ENCODE measurements at regions not wholly inside any gene's neighbourhood (a gene's known extent, or its start where the extent isn't known, plus 50 kb on each side); places are given as distances from the start of the nearest gene placed in this dataset.

DNA sequence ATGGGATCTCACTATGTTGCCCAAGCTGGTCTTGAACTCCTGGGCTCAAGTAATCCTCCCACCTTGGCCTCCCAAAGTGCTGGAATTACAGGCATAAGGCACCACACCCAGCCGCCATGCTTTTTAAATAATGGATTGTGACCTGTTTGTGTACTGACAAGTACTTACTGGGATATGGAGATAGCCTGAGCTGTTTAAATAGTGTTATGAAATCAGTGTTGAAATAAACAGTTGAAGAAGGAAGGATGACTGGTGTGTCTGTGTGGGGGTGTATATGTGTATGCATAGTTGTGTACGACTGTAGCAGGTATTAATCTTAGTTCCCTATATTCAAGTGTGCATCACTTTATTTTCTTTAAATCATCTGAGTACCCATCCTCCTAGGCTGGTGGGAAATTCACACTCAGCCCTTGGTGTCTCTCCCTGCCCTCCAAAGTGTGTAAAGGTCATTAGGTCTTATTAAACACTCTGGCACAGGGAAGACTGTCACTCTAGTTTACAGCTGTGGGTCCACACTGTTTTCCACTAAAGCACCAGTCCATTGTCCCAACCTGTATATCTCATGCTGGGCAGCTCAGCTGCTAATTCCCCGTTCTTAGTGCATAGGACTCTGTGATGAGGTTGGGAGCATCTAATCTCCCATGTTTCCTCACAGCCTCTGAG lies 91.0 kb downstream of the SNX18 start:
- H2AFZ ChIP-seq (ENCODE audit: control insufficient read depth, low read length), result no peak overlapping the region
- dilution Hi-C loops (cut with MboI; ENCODE audit: extremely low pct_ligation_motif_present, low sequenced_read_pairs), result no loop called here
- no peak for FAIRE-seq

DNA sequence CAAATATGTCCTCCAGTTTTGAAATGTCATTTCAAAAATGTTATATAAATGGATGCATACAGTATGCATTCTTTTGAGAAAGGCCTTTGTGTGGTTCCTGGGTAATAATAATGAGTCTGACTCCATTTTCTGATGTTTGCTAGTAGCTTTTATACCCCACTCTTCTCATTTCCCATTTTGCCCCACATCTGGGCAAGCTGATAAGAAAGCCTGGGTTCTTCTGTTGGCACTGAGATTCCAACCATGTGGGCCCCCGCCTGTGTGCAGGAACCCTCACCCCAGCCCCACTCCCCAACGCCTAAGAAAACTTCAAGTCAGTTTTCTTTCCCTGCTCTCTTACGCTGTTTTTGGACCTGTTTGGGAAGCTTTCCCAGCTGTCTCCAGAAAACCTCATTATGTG lies 89.4 kb downstream of the SNX18 start:
- H3K4me2 ChIP-seq (ENCODE audit: control insufficient read depth, extremely low read depth, insufficient read depth, low read depth, low read length), result no peak overlapping the region
- H3K27me3 ChIP-seq (ENCODE audit: control insufficient read depth, extremely low read depth, insufficient read depth, low read length), result no peaks in the 10 kb centered on the region
- TF ChIP-seq, protein P1, sequence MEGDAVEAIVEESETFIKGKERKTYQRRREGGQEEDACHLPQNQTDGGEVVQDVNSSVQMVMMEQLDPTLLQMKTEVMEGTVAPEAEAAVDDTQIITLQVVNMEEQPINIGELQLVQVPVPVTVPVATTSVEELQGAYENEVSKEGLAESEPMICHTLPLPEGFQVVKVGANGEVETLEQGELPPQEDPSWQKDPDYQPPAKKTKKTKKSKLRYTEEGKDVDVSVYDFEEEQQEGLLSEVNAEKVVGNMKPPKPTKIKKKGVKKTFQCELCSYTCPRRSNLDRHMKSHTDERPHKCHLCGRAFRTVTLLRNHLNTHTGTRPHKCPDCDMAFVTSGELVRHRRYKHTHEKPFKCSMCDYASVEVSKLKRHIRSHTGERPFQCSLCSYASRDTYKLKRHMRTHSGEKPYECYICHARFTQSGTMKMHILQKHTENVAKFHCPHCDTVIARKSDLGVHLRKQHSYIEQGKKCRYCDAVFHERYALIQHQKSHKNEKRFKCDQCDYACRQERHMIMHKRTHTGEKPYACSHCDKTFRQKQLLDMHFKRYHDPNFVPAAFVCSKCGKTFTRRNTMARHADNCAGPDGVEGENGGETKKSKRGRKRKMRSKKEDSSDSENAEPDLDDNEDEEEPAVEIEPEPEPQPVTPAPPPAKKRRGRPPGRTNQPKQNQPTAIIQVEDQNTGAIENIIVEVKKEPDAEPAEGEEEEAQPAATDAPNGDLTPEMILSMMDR (optimal IDR thresholded peaks at IDR 0.05 in 1 of 3, IDR thresholded peaks at IDR 0.05 in 1 of 3, conservative IDR thresholded peaks at IDR 0.05 in 1 of 3; ENCODE audit: extremely low read depth in 1 of 3, insufficient read depth in 2 of 3, low read length in 3 of 3), result no peak
- no peaks in the 10 kb centered on the region for H3K9me1 ChIP-seq (ENCODE audit: control insufficient read depth, extremely low read depth, insufficient read depth, low read length)
- dilution Hi-C loops (cut with MboI; ENCODE audit: extremely low pct_ligation_motif_present, low sequenced_read_pairs), result no loop called here
- H3K27ac ChIP-seq (ENCODE audit: control insufficient read depth, insufficient read depth, low read length), result no peak overlapping the region
- no peak overlapping the region for H2AFZ ChIP-seq (ENCODE audit: control insufficient read depth, low read length)
- no peaks in the 10 kb centered on the region for H4K20me1 ChIP-seq (ENCODE audit: control insufficient read depth, extremely low read depth, insufficient read depth, low read length)
- H3K9ac ChIP-seq (ENCODE audit: control insufficient read depth, extremely low read depth, insufficient read depth, low read length), result no peak overlapping the region
- H3K4me1 ChIP-seq (ENCODE audit: control insufficient read depth, extremely low read depth, insufficient read depth, low read length), result no peaks in the 10 kb centered on the region
- no peak for FAIRE-seq
- H3K4me3 ChIP-seq (ENCODE audit: control insufficient read depth in 2 of 3, extremely low read depth in 1 of 3, insufficient read depth in 2 of 3, low read depth in 1 of 3, low read length in 3 of 3), result no peak overlapping the region
- H3K79me2 ChIP-seq (ENCODE audit: control insufficient read depth, insufficient read depth, low read length), result no peaks in the 10 kb centered on the region
- peaks cover 3% of the 10 kb centered on the region for H3K9me3 ChIP-seq (ENCODE audit: control insufficient read depth, low read depth, low read length)
- DNase-seq (ENCODE audit: low read depth, low spot score), result no peak
- no peaks in the 10 kb centered on the region for H3K36me3 ChIP-seq (ENCODE audit: control insufficient read depth in 2 of 2, extremely low read depth in 1 of 2, insufficient read depth in 2 of 2, low read length in 2 of 2)

More for the DNA sequence above, 91.0 kb downstream of the SNX18 start:
- TF ChIP-seq EZH2 (IDR thresholded peaks at IDR 0.05; ENCODE audit: low read length), result no peak
- TF ChIP-seq, protein P1 (optimal IDR thresholded peaks at IDR 0.05 in 1 of 3, IDR thresholded peaks at IDR 0.05 in 1 of 3, conservative IDR thresholded peaks at IDR 0.05 in 1 of 3; ENCODE audit: extremely low read depth in 1 of 3, insufficient read depth in 2 of 3, low read length in 3 of 3), result no peak
- Histone ChIP-seq H3K9ac (ENCODE audit: control insufficient read depth, extremely low read depth, insufficient read depth, low read length) (no peak overlapping the region), H3K79me2 (ENCODE audit: control insufficient read depth, insufficient read depth, low read length) (no peaks in the 10 kb centered on the region), H3K4me2 (ENCODE audit: control insufficient read depth, extremely low read depth, insufficient read depth, low read depth, low read length) (no peak overlapping the region), H3K4me3 (ENCODE audit: control insufficient read depth in 2 of 3, extremely low read depth in 1 of 3, insufficient read depth in 2 of 3, low read depth in 1 of 3, low read length in 3 of 3) (no peak overlapping the region), H3K9me1 (ENCODE audit: control insufficient read depth, extremely low read depth, insufficient read depth, low read length) (no peaks in the 10 kb centered on the region), H3K4me1 (ENCODE audit: control insufficient read depth, extremely low read depth, insufficient read depth, low read length) (no peaks in the 10 kb centered on the region), H3K27me3 (ENCODE audit: control insufficient read depth, extremely low read depth, insufficient read depth, low read length) (no peaks in the 10 kb centered on the region), H3K36me3 (ENCODE audit: control insufficient read depth in 2 of 2, extremely low read depth in 1 of 2, insufficient read depth in 2 of 2, low read length in 2 of 2) (no peaks in the 10 kb centered on the region), H4K20me1 (ENCODE audit: control insufficient read depth, extremely low read depth, insufficient read depth, low read length) (no peaks in the 10 kb centered on the region), H3K9me3 (ENCODE audit: control insufficient read depth, low read depth, low read length) (peaks cover 3% of the 10 kb centered on the region), H3K27ac (ENCODE audit: control insufficient read depth, insufficient read depth, low read length) (no peak overlapping the region)
- DNase-seq (ENCODE audit: low read depth, low spot score), result no peak

Measured in keratinocyte (primary cell).